ENCODE measurements at regions not wholly inside any gene's neighbourhood (a gene's known extent, or its start where the extent isn't known, plus 50 kb on each side); places are given as distances from the start of the nearest gene placed in this dataset.

- Histone ChIP-seq H3K36me3 (ENCODE audit: control insufficient read depth in 1 of 2, insufficient read depth in 2 of 2, low read length in 2 of 2) (no peaks in the 10 kb centered on the region), H3K4me1 (ENCODE audit: control insufficient read depth in 1 of 2, insufficient read depth in 2 of 2, low read length in 2 of 2) (no peaks in the 10 kb centered on the region), H3K27ac (ENCODE audit: low read depth, low read length) (no peak overlapping the region), H3K9me3 (ENCODE audit: control insufficient read depth in 1 of 2, low read length in 2 of 2) (no peaks in the 10 kb centered on the region), H3K4me3 (ENCODE audit: low read depth in 1 of 2, low read length in 2 of 2) (no peak overlapping the region), H3K9ac (ENCODE audit: low read depth in 1 of 2, low read length in 2 of 2) (no peak overlapping the region), H3K27me3 (ENCODE audit: control insufficient read depth in 1 of 2, insufficient read depth in 2 of 2, low read length in 2 of 2) (no peaks in the 10 kb centered on the region)
Observed at GRCh38 chr11:70603756-70604211, 205.5 kb downstream of the CTTN start.

GRCh38 chr11:70604221-70604620 lies 205.9 kb downstream of the CTTN start:
- Histone ChIP-seq H3K9ac (ENCODE audit: low read depth in 1 of 2, low read length in 2 of 2) (no peak overlapping the region), H3K4me3 (ENCODE audit: low read depth in 1 of 2, low read length in 2 of 2) (no peak overlapping the region), H3K36me3 (ENCODE audit: control insufficient read depth in 1 of 2, insufficient read depth in 2 of 2, low read length in 2 of 2) (no peaks in the 10 kb centered on the region), H3K4me1 (ENCODE audit: control insufficient read depth in 1 of 2, insufficient read depth in 2 of 2, low read length in 2 of 2) (no peaks in the 10 kb centered on the region), H3K27ac (ENCODE audit: low read depth, low read length) (no peak overlapping the region), H3K9me3 (ENCODE audit: control insufficient read depth in 1 of 2, low read length in 2 of 2) (no peaks in the 10 kb centered on the region), H3K27me3 (ENCODE audit: control insufficient read depth in 1 of 2, insufficient read depth in 2 of 2, low read length in 2 of 2) (no peaks in the 10 kb centered on the region)

GRCh38 chr11:70604630-70605467 lies 206.5 kb downstream of the CTTN start:
- H3K4me3 ChIP-seq (ENCODE audit: low read depth in 1 of 2, low read length in 2 of 2) = no peak overlapping the region
- no peaks in the 10 kb centered on the region for H3K36me3 ChIP-seq (ENCODE audit: control insufficient read depth in 1 of 2, insufficient read depth in 2 of 2, low read length in 2 of 2)
- no peaks in the 10 kb centered on the region for H3K4me1 ChIP-seq (ENCODE audit: control insufficient read depth in 1 of 2, insufficient read depth in 2 of 2, low read length in 2 of 2)
- H3K27me3 ChIP-seq (ENCODE audit: control insufficient read depth in 1 of 2, insufficient read depth in 2 of 2, low read length in 2 of 2) = no peaks in the 10 kb centered on the region
- no peaks in the 10 kb centered on the region for H3K9me3 ChIP-seq (ENCODE audit: control insufficient read depth in 1 of 2, low read length in 2 of 2)
- no peak overlapping the region for H3K9ac ChIP-seq (ENCODE audit: low read depth in 1 of 2, low read length in 2 of 2)
- H3K27ac ChIP-seq (ENCODE audit: low read depth, low read length) = no peak overlapping the region

- H3K27ac ChIP-seq (ENCODE audit: low read depth, low read length) = no peak overlapping the region
- no peak overlapping the region for H3K9ac ChIP-seq (ENCODE audit: low read depth in 1 of 2, low read length in 2 of 2)
- no peaks in the 10 kb centered on the region for H3K36me3 ChIP-seq (ENCODE audit: control insufficient read depth in 1 of 2, insufficient read depth in 2 of 2, low read length in 2 of 2)
- no peaks in the 10 kb centered on the region for H3K4me1 ChIP-seq (ENCODE audit: control insufficient read depth in 1 of 2, insufficient read depth in 2 of 2, low read length in 2 of 2)
- no peaks in the 10 kb centered on the region for H3K27me3 ChIP-seq (ENCODE audit: control insufficient read depth in 1 of 2, insufficient read depth in 2 of 2, low read length in 2 of 2)
- H3K4me3 ChIP-seq (ENCODE audit: low read depth in 1 of 2, low read length in 2 of 2) = no peak overlapping the region
- H3K9me3 ChIP-seq (ENCODE audit: control insufficient read depth in 1 of 2, low read length in 2 of 2) = no peaks in the 10 kb centered on the region
Observed at GRCh38 chr11:70605468-70605815, 207.1 kb downstream of the CTTN start.

- no peaks in the 10 kb centered on the region for H3K36me3 ChIP-seq (ENCODE audit: control insufficient read depth in 1 of 2, insufficient read depth in 2 of 2, low read length in 2 of 2)
- no peaks in the 10 kb centered on the region for H3K4me1 ChIP-seq (ENCODE audit: control insufficient read depth in 1 of 2, insufficient read depth in 2 of 2, low read length in 2 of 2)
- no peak overlapping the region for H3K27ac ChIP-seq (ENCODE audit: low read depth, low read length)
- no peak overlapping the region for H3K9ac ChIP-seq (ENCODE audit: low read depth in 1 of 2, low read length in 2 of 2)
- no peak overlapping the region for H3K4me3 ChIP-seq (ENCODE audit: low read depth in 1 of 2, low read length in 2 of 2)
- H3K9me3 ChIP-seq (ENCODE audit: control insufficient read depth in 1 of 2, low read length in 2 of 2) = no peaks in the 10 kb centered on the region
- H3K27me3 ChIP-seq (ENCODE audit: control insufficient read depth in 1 of 2, insufficient read depth in 2 of 2, low read length in 2 of 2) = no peaks in the 10 kb centered on the region
Observed at GRCh38 chr11:70605846-70606245, 207.5 kb downstream of the CTTN start.

GRCh38 chr11:70606248-70606950 lies 208.1 kb downstream of the CTTN start:
- H3K4me1 ChIP-seq (ENCODE audit: control insufficient read depth in 1 of 2, insufficient read depth in 2 of 2, low read length in 2 of 2) = no peaks in the 10 kb centered on the region
- H3K27me3 ChIP-seq (ENCODE audit: control insufficient read depth in 1 of 2, insufficient read depth in 2 of 2, low read length in 2 of 2) = no peaks in the 10 kb centered on the region
- H3K9me3 ChIP-seq (ENCODE audit: control insufficient read depth in 1 of 2, low read length in 2 of 2) = no peaks in the 10 kb centered on the region
- H3K9ac ChIP-seq (ENCODE audit: low read depth in 1 of 2, low read length in 2 of 2) = no peak overlapping the region
- H3K27ac ChIP-seq (ENCODE audit: low read depth, low read length) = no peak overlapping the region
- H3K4me3 ChIP-seq (ENCODE audit: low read depth in 1 of 2, low read length in 2 of 2) = no peak overlapping the region
- H3K36me3 ChIP-seq (ENCODE audit: control insufficient read depth in 1 of 2, insufficient read depth in 2 of 2, low read length in 2 of 2) = no peaks in the 10 kb centered on the region

- no peak overlapping the region for H3K27ac ChIP-seq (ENCODE audit: low read depth, low read length)
- no peaks in the 10 kb centered on the region for H3K27me3 ChIP-seq (ENCODE audit: control insufficient read depth in 1 of 2, insufficient read depth in 2 of 2, low read length in 2 of 2)
- no peaks in the 10 kb centered on the region for H3K9me3 ChIP-seq (ENCODE audit: control insufficient read depth in 1 of 2, low read length in 2 of 2)
- H3K4me3 ChIP-seq (ENCODE audit: low read depth in 1 of 2, low read length in 2 of 2) = no peak overlapping the region
- H3K36me3 ChIP-seq (ENCODE audit: control insufficient read depth in 1 of 2, insufficient read depth in 2 of 2, low read length in 2 of 2) = no peaks in the 10 kb centered on the region
- no peaks in the 10 kb centered on the region for H3K4me1 ChIP-seq (ENCODE audit: control insufficient read depth in 1 of 2, insufficient read depth in 2 of 2, low read length in 2 of 2)
- no peak overlapping the region for H3K9ac ChIP-seq (ENCODE audit: low read depth in 1 of 2, low read length in 2 of 2)
Observed at GRCh38 chr11:70606951-70607330, 208.6 kb downstream of the CTTN start.

GRCh38 chr11:70607561-70607960 lies 209.2 kb downstream of the CTTN start:
- Histone ChIP-seq H3K4me1 (ENCODE audit: control insufficient read depth in 1 of 2, insufficient read depth in 2 of 2, low read length in 2 of 2) (no peaks in the 10 kb centered on the region), H3K36me3 (ENCODE audit: control insufficient read depth in 1 of 2, insufficient read depth in 2 of 2, low read length in 2 of 2) (no peaks in the 10 kb centered on the region), H3K27ac (ENCODE audit: low read depth, low read length) (no peak overlapping the region), H3K9me3 (ENCODE audit: control insufficient read depth in 1 of 2, low read length in 2 of 2) (no peaks in the 10 kb centered on the region), H3K4me3 (ENCODE audit: low read depth in 1 of 2, low read length in 2 of 2) (no peak overlapping the region), H3K9ac (ENCODE audit: low read depth in 1 of 2, low read length in 2 of 2) (no peak overlapping the region), H3K27me3 (ENCODE audit: control insufficient read depth in 1 of 2, insufficient read depth in 2 of 2, low read length in 2 of 2) (peaks cover 0 to 2% of the 10 kb centered on the region in 2 donors)

- peaks cover 0 to 2% of the 10 kb centered on the region in 2 donors for H3K27me3 ChIP-seq (ENCODE audit: control insufficient read depth in 1 of 2, insufficient read depth in 2 of 2, low read length in 2 of 2)
- no peak overlapping the region for H3K9ac ChIP-seq (ENCODE audit: low read depth in 1 of 2, low read length in 2 of 2)
- H3K4me1 ChIP-seq (ENCODE audit: control insufficient read depth in 1 of 2, insufficient read depth in 2 of 2, low read length in 2 of 2) = no peaks in the 10 kb centered on the region
- H3K4me3 ChIP-seq (ENCODE audit: low read depth in 1 of 2, low read length in 2 of 2) = no peak overlapping the region
- H3K27ac ChIP-seq (ENCODE audit: low read depth, low read length) = no peak overlapping the region
- H3K9me3 ChIP-seq (ENCODE audit: control insufficient read depth in 1 of 2, low read length in 2 of 2) = no peaks in the 10 kb centered on the region
- no peaks in the 10 kb centered on the region for H3K36me3 ChIP-seq (ENCODE audit: control insufficient read depth in 1 of 2, insufficient read depth in 2 of 2, low read length in 2 of 2)
Observed at GRCh38 chr11:70608568-70609470, 210.5 kb downstream of the CTTN start.

Data from duodenal mucosa (tissue), 2 donors.